K562 (cell line): ENCODE measurements at regions not wholly inside any gene's neighbourhood (a gene's known extent, or its start where the extent isn't known, plus 50 kb on each side); places are given as distances from the start of the nearest gene placed in this dataset.

Source experiments
- ATAC-seq: fragments of 200-7000 bp; cut with Tn5 transposase; 3 replicates; pipeline ENCODE4 v1.9.1; 2020; ENCODE audit warnings: moderate library complexity
- BruUV-seq: library from RNA; stranded (reverse); fragments of 400-500 nt; replicated peaks from 2 replicates; lab custom pipeline; 2021; lab: Mats Ljungman, UMichigan
- CTCF ChIA-PET: fragments of 300-600 bp; formaldehyde crosslinking; extraction: SDS; loops from one replicate; lab custom pipeline; 2021; ENCODE audit warnings: low intra/inter-chr PET ratio; lab: Yijun Ruan, JAX
- POLR2A ChIA-PET: fragments of 300-600, 350-650 bp; sonication (Branson Sonifier 250); formaldehyde crosslinking; extraction: SDS; loops from one replicate; lab custom pipeline; 2021; ENCODE audit warnings: antibody characterized with exemption, inconsistent platforms; lab: Yijun Ruan, JAX
- DNase-seq, 4 experiments: peaks; one replicate each; pipeline versions ENCODE4 v3.0.0 to v3.0.0-alpha.2; 2011 to 2018; ENCODE audit warnings: low spot score in 3 of 4, mixed read lengths in 3 of 4; ENCODE audit errors: extremely low read depth in 1 of 4
- FAIRE-seq: peaks from 2 replicates; lab custom pipeline; 2011; peaks lifted over from hg19 to GRCh38; lab: Jason Lieb, UNC
- H2AFZ ChIP-seq: 2 replicates; pipeline ENCODE4 v1.6.0; 2011; ENCODE audit warnings: low read depth, low read length, control low read depth, inconsistent platforms
- H3K27ac ChIP-seq: fragments of 200-600 bp; 3 replicates; pipeline ENCODE4 v1.8.0; 2011; ENCODE audit warnings: low read depth, mild to moderate bottlenecking, control low read depth, inconsistent platforms, low read length, moderate library complexity, mixed read lengths; ENCODE audit errors: extremely low read depth
- H3K27me3 ChIP-seq, 2 experiments: fragments of 300-600 bp in 1 of 2; 2 replicates in 1 of 2; 3 replicates in 1 of 2; pipeline versions ENCODE4 v1.6.0 to v1.8.0; 2011; ENCODE audit warnings: inconsistent platforms in 2 of 2, low read length in 2 of 2, mild to moderate bottlenecking in 1 of 2, mixed read lengths in 1 of 2, moderate library complexity in 1 of 2; ENCODE audit not compliant: control insufficient read depth in 2 of 2, insufficient read depth in 2 of 2
- H3K36me3 ChIP-seq: fragments of 300-600 bp; 3 replicates; pipeline ENCODE4 v1.8.0; 2011; ENCODE audit warnings: mild to moderate bottlenecking, low read length, inconsistent platforms; ENCODE audit not compliant: control insufficient read depth, insufficient read depth
- H3K4me1 ChIP-seq, 2 experiments: fragments of 200-600 bp in 1 of 2; replicated peaks in 1 of 2; 2 replicates in 1 of 2; 3 replicates in 1 of 2; pipeline versions ENCODE4 v1.5.1 to v1.8.0; 2011; ENCODE audit warnings: inconsistent platforms in 2 of 2, low read length in 2 of 2, mild to moderate bottlenecking in 1 of 2, mixed read lengths in 1 of 2, moderate library complexity in 1 of 2; ENCODE audit not compliant: control insufficient read depth in 2 of 2, insufficient read depth in 2 of 2
- H3K4me2 ChIP-seq: 2 replicates; pipeline ENCODE4 v1.6.1; 2011; ENCODE audit warnings: low read length, control low read depth, inconsistent platforms, mixed read lengths; ENCODE audit not compliant: insufficient read depth
- H3K4me3 ChIP-seq: fragments of 200-600 bp; sonication (generic), shearing (Covaris generic); 2 replicates; pipeline ENCODE4 v1.5.1; 2016; ENCODE audit warnings: control low read depth, inconsistent platforms
- H3K79me2 ChIP-seq: fragments of 200-600 bp; 3 replicates; pipeline ENCODE4 v1.8.0; 2011; ENCODE audit warnings: low read length, inconsistent platforms; ENCODE audit not compliant: control insufficient read depth, insufficient read depth
- H3K9ac ChIP-seq, 2 experiments: 2 replicates each; pipeline versions ENCODE4 v1.6.0 to v1.6.1; 2011; ENCODE audit warnings: low read depth in 2 of 2, low read length in 2 of 2, control low read depth in 1 of 2, inconsistent platforms in 1 of 2, mild to moderate bottlenecking in 1 of 2, mixed read lengths in 1 of 2; ENCODE audit not compliant: insufficient read depth in 1 of 2
- H3K9me1 ChIP-seq: one replicate; pipeline ENCODE4 v1.6.0; 2011; ENCODE audit warnings: inconsistent platforms, mild to moderate bottlenecking, low read length, moderate library complexity; ENCODE audit not compliant: control insufficient read depth, insufficient read depth
- H3K9me3 ChIP-seq: replicated peaks from 2 replicates; pipeline ENCODE4 v1.5.1; 2011; ENCODE audit warnings: low read depth, low read length, inconsistent platforms; ENCODE audit not compliant: control insufficient read depth, insufficient read depth
- H4K20me1 ChIP-seq: replicated peaks from 2 replicates; pipeline ENCODE4 v1.6.1; 2011; ENCODE audit warnings: low read length, inconsistent platforms, mixed read lengths; ENCODE audit not compliant: control insufficient read depth, insufficient read depth
- CAMTA2 ChIP-seq: fragments of 250-450 bp; sonication (Bioruptor Pico); conservative IDR thresholded peaks from 2 replicates; pipeline ENCODE4 v1.5.1; 2022
- FOXM1 ChIP-seq, 2 experiments: fragments of 450-650 bp in 1 of 2; sonication (generic) in 1 of 2; formaldehyde crosslinking in 1 of 2; IDR thresholded peaks; 2 replicates each; pipeline versions ENCODE4 v1.6.1 to v1.9.0; 2017 to 2022; ENCODE audit warnings: low read depth in 2 of 2, mild to moderate bottlenecking in 2 of 2, missing genetic modification reagents in 1 of 2, moderate library complexity in 1 of 2
- NFATC3 ChIP-seq: fragments of 450-650 bp; IDR thresholded peaks from 2 replicates; pipeline ENCODE4 v1.6.1; 2017; ENCODE audit warnings: mild to moderate bottlenecking
- SREBF2 ChIP-seq: sonication (generic); formaldehyde crosslinking; IDR thresholded peaks from 2 replicates; pipeline ENCODE4 v1.4.0; 2020; ENCODE audit warnings: mild to moderate bottlenecking, missing genetic modification reagents
- TRIM28 ChIP-seq: fragments of 450-650 bp; IDR thresholded peaks from 2 replicates; pipeline ENCODE4 v1.6.1; 2017
- ZNF707 ChIP-seq: fragments of 250-450 bp; sonication (Bioruptor Pico); conservative IDR thresholded peaks from 2 replicates; pipeline ENCODE4 v1.8.0; 2022; ENCODE audit warnings: inconsistent platforms, mild to moderate bottlenecking, moderate library complexity
- in situ Hi-C: fragments of 300-500 bp; cut with MboI; formaldehyde crosslinking; loops from 4 replicates; pipeline ENCODE4 v1.15.0; 2018; ENCODE audit warnings: inconsistent platforms, mixed read lengths
- intact Hi-C: fragments of 100-400 bp; cut with micrococcal nuclease; formaldehyde crosslinking; loops from 2 replicates; pipeline ENCODE4 v1.14.2; 2022
- TF ChIP-seq, protein P1 (sequence below), 2 experiments: IDR thresholded peaks in 1 of 2; conservative IDR thresholded peaks in 1 of 2; 2 replicates each; pipeline ENCODE4 v1.6.1; 2016; ENCODE audit warnings: low read depth in 2 of 2, mild to moderate bottlenecking in 1 of 2, missing compliant biosample characterization in 1 of 2, missing genetic modification characterization in 1 of 2, moderate library complexity in 1 of 2

DNA sequence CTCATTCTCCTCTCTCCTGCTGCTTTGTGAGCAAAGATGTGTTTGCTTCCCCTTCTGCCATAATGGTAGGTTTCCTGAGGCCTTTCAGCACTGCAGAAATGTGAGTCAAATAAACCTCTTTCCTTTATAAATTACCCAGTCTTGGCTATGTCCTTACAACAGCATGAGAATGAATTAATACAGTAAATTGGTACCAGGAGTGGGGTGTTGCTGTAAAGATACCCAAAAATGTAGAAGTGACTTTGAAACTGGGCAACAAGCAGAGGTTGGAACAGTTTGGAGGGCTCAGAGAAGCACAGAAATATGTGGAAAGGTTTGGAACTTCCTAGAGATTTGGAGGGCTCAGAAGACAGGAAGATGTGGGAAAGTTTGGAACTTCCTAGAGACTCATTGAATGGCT, 388.7 kb upstream of the GHITM start:
- POLR2A ChIA-PET = no interaction called here
- intact Hi-C loops = no loop called here

More for the DNA sequence above, 388.7 kb upstream of the GHITM start:
- in situ Hi-C loops = no loop called here
- BruUV-seq = no TSS peak
- no peaks in the 10 kb centered on the region for H3K9me1 ChIP-seq
- H3K27me3 ChIP-seq = no peaks in the 10 kb centered on the region
- H3K9ac ChIP-seq = no peak overlapping the region
- no peak for DNase-seq
- H3K27ac ChIP-seq = no peak overlapping the region
- no peak overlapping the region for H3K4me3 ChIP-seq
- H3K79me2 ChIP-seq = no peaks in the 10 kb centered on the region
- no peak overlapping the region for H3K4me2 ChIP-seq
- TF ChIP-seq ZNF707 (peak; percentile 94), NFATC3 (no peak), FOXM1 (IDR thresholded peaks at IDR 0.05; ENCODE audit: low read depth) (no peak), FOXM1 (CRISPR knock-in tag; IDR thresholded peaks at IDR 0.05; ENCODE audit: low read depth) (no peak), TRIM28 (0 out of 2 replicates have a peak, but pooled peaks have one; percentile 28), SREBF2 (CRISPR knock-in tag) (no peak), CAMTA2 (CRISPR knock-in tag) (no peak)
- TF ChIP-seq, protein P1, sequence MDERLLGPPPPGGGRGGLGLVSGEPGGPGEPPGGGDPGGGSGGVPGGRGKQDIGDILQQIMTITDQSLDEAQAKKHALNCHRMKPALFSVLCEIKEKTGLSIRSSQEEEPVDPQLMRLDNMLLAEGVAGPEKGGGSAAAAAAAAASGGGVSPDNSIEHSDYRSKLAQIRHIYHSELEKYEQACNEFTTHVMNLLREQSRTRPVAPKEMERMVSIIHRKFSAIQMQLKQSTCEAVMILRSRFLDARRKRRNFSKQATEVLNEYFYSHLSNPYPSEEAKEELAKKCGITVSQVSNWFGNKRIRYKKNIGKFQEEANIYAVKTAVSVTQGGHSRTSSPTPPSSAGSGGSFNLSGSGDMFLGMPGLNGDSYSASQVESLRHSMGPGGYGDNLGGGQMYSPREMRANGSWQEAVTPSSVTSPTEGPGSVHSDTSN (CRISPR knock-in tag; IDR thresholded peaks at IDR 0.05; ENCODE audit: low read depth) = no peak
- TF ChIP-seq, protein P1 (tag; conservative IDR thresholded peaks at IDR 0.05; ENCODE audit: low read depth) = no peak
- TF ChIP-seq, all 486 proteins: peak for 2
- no peaks in the 10 kb centered on the region for H4K20me1 ChIP-seq
- ATAC-seq = no peak
- no peaks in the 10 kb centered on the region for H3K36me3 ChIP-seq
- H3K4me1 ChIP-seq = no peaks in the 10 kb centered on the region
- no peaks in the 10 kb centered on the region; the same call in 1 of the 2 replicates for H3K9me3 ChIP-seq
- no peak for FAIRE-seq
- H2AFZ ChIP-seq = no peak overlapping the region
- CTCF ChIA-PET = no interaction called here
